ENCODE measurements at regions not wholly inside any gene's neighbourhood (a gene's known extent, or its start where the extent isn't known, plus 50 kb on each side); places are given as distances from the start of the nearest gene placed in this dataset.

DNA sequence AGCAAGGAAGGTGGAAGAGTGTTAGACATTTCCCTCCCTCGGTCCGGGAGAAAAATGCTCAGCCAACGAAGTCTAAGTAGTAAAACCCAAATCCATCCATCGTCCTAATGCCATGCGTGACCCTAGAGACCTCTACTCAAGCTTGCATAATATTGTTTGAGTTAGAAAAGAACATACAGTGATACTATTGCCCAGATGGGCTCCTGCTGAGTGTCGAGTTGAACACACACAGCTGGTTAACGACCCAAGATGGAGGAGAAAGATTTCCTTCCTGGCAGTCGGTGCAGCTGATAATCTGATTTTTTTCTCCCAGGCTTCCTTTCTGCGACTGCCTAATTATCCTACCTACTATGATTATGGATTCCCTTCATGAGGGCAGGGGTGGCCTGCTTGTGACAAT, 164.4 kb upstream of the KCNG1 start:
- no peak for DNase-seq (ENCODE audit: low spot score)
- no peaks in the 10 kb centered on the region for H3K36me3 Mint-ChIP-seq (ENCODE audit: low read depth)
- TF ChIP-seq, protein P1, sequence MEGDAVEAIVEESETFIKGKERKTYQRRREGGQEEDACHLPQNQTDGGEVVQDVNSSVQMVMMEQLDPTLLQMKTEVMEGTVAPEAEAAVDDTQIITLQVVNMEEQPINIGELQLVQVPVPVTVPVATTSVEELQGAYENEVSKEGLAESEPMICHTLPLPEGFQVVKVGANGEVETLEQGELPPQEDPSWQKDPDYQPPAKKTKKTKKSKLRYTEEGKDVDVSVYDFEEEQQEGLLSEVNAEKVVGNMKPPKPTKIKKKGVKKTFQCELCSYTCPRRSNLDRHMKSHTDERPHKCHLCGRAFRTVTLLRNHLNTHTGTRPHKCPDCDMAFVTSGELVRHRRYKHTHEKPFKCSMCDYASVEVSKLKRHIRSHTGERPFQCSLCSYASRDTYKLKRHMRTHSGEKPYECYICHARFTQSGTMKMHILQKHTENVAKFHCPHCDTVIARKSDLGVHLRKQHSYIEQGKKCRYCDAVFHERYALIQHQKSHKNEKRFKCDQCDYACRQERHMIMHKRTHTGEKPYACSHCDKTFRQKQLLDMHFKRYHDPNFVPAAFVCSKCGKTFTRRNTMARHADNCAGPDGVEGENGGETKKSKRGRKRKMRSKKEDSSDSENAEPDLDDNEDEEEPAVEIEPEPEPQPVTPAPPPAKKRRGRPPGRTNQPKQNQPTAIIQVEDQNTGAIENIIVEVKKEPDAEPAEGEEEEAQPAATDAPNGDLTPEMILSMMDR (IDR thresholded peaks at IDR 0.05), result no peak
- H3K27ac Mint-ChIP-seq (ENCODE audit: unreplicated experiment), result no peak overlapping the region
- H3K27me3 Mint-ChIP-seq (ENCODE audit: low read depth), result peaks cover 3% of the 10 kb centered on the region
- H3K4me3 Mint-ChIP-seq (ENCODE audit: unreplicated experiment), result no peak overlapping the region
- H3K4me1 Mint-ChIP-seq (ENCODE audit: low read depth), result no peaks in the 10 kb centered on the region
- H3K9me3 Mint-ChIP-seq (ENCODE audit: low read depth), result no peaks in the 10 kb centered on the region

DNA sequence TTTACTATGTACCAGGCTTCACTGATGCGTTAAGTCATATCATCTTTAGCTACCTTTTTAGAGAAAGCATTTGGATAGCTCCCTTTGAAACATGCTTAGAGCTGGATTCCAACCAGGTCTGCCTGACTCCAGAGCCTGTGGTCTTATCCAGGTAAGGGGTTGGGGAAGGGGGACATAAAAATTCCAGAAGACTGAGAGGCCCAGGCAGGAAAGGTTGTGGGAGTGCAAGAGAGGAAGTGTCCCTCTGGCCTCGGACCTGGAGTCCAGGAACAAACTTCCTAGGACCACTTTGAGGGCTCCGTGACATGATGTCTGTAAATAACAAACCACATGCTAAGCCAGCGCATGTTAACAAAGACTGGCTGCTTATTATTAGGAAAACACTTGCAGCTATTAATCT, 163.0 kb upstream of the KCNG1 start:
- H3K36me3 Mint-ChIP-seq (ENCODE audit: low read depth), result no peaks in the 10 kb centered on the region
- peaks cover 5% of the 10 kb centered on the region for H3K27me3 Mint-ChIP-seq (ENCODE audit: low read depth)
- H3K9me3 Mint-ChIP-seq (ENCODE audit: low read depth), result no peaks in the 10 kb centered on the region
- H3K27ac Mint-ChIP-seq (ENCODE audit: unreplicated experiment), result no peak overlapping the region
- no peak for DNase-seq (ENCODE audit: low spot score)
- H3K4me1 Mint-ChIP-seq (ENCODE audit: low read depth), result no peaks in the 10 kb centered on the region
- H3K4me3 Mint-ChIP-seq (ENCODE audit: unreplicated experiment), result no peak overlapping the region
- TF ChIP-seq, protein P1 (IDR thresholded peaks at IDR 0.05), result no peak

DNA sequence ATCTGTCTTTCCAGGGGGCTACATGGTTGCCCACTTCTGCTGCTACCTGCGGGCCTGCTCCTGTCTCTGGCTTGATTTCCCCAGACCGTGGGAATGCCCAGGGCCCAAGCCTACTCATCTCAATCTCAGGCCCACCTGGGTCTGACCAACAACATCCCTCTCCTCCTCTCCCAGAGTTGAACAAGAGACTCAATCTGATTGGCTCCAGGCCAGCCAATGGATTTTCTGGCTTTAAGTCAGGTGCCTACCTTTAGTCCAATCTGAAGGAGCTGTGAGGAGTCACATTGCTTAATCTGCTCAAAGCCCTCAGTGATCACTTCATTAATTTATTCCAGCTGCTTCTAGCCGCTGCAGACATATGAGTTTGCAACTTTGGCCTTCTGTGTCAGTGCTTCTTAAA, 162.4 kb upstream of the KCNG1 start:
- Mint-ChIP-seq H3K4me1 (ENCODE audit: low read depth) (no peaks in the 10 kb centered on the region), H3K4me3 (ENCODE audit: unreplicated experiment) (no peak overlapping the region), H3K9me3 (ENCODE audit: low read depth) (no peaks in the 10 kb centered on the region), H3K27ac (ENCODE audit: unreplicated experiment) (no peak overlapping the region), H3K27me3 (ENCODE audit: low read depth) (peaks cover 5% of the 10 kb centered on the region), H3K36me3 (ENCODE audit: low read depth) (no peaks in the 10 kb centered on the region)
- TF ChIP-seq, protein P1 (IDR thresholded peaks at IDR 0.05), result no peak
- DNase-seq (ENCODE audit: low spot score), result no peak

DNA sequence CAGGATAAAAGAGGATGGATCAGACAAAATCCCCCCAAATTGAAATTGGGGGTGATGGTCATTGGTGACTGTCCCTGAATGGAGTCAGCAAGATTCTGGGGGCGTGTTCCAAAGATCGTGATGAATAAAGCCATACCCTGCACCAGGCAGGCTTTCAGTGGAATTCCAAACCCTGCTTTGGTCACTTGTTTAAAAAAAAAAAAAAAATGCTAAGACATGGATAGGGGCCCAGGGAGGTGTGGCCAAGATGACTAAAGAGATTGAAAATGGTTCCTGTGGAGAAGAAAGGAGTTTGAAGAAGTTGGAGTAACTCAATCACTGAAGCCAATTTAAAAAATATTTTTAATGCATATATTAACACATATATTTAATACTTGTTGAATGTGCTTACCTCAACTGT, 161.4 kb upstream of the KCNG1 start:
- Mint-ChIP-seq H3K27me3 (ENCODE audit: low read depth) (peaks cover 14% of the 10 kb centered on the region), H3K9me3 (ENCODE audit: low read depth) (no peaks in the 10 kb centered on the region), H3K4me3 (ENCODE audit: unreplicated experiment) (no peak overlapping the region), H3K27ac (ENCODE audit: unreplicated experiment) (no peak overlapping the region), H3K36me3 (ENCODE audit: low read depth) (no peaks in the 10 kb centered on the region), H3K4me1 (ENCODE audit: low read depth) (no peaks in the 10 kb centered on the region)
- DNase-seq (ENCODE audit: low spot score), result no peak
- TF ChIP-seq, protein P1 (IDR thresholded peaks at IDR 0.05), result no peak

DNA sequence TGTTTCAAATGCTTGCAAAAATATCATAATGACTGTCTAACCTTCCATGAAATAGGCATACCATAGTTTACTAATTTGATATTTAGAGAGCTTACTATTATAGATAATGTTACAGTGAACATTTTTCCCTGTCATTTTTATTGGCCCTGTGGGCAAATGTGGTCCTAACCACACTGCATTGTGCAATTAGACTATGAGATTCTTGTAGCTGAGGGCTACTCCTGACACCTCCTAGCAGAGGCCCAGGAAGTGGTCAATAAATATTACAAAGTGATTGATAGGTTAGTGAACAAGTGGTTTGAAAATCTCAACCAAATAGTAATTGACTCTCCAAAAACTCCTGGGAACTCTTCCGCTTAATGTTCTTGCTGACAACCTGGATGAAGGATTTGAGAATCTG, 160.5 kb upstream of the KCNG1 start:
- no peaks in the 10 kb centered on the region for H3K9me3 Mint-ChIP-seq (ENCODE audit: low read depth)
- TF ChIP-seq, protein P1 (IDR thresholded peaks at IDR 0.05), result no peak
- H3K27ac Mint-ChIP-seq (ENCODE audit: unreplicated experiment), result no peak overlapping the region
- H3K36me3 Mint-ChIP-seq (ENCODE audit: low read depth), result no peaks in the 10 kb centered on the region
- H3K4me3 Mint-ChIP-seq (ENCODE audit: unreplicated experiment), result no peak overlapping the region
- H3K4me1 Mint-ChIP-seq (ENCODE audit: low read depth), result no peaks in the 10 kb centered on the region
- H3K27me3 Mint-ChIP-seq (ENCODE audit: low read depth), result peaks cover 14% of the 10 kb centered on the region
- no peak for DNase-seq (ENCODE audit: low spot score)

All from chondrocyte (in vitro differentiated cells).